ENCODE measurements at regions not wholly inside any gene's neighbourhood (a gene's known extent, or its start where the extent isn't known, plus 50 kb on each side); places are given as distances from the start of the nearest gene placed in this dataset.

DNA sequence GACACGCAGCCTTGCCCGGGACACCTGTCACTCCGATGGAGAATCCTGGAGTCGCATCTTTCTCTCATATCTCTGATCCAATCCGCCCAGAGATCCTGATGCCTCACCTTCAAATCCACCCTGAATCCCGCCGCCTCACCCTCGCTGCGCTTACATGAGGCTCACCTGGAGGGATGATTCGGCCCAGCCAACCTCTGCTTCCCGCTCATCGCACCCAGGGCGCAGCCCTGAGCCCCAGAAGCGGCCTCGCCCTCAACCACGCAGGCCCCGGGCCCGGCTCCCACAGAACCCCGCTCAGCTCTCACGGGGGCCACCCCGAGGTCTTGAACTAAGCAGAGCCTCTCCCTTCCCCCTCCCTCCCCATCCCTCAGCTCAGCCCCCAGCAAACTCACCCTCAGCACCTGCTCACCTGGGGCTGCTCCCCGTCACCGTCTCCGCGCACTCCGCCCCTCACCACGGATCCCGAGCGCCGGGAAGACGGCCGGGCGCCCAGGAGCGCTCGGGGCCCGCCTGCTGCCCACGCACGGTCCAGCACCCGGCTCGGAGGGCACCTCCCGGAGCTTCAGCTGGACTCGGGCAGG is 160.0 kb downstream of the NDUFA10 start:
- no peak for DNase-seq

DNA sequence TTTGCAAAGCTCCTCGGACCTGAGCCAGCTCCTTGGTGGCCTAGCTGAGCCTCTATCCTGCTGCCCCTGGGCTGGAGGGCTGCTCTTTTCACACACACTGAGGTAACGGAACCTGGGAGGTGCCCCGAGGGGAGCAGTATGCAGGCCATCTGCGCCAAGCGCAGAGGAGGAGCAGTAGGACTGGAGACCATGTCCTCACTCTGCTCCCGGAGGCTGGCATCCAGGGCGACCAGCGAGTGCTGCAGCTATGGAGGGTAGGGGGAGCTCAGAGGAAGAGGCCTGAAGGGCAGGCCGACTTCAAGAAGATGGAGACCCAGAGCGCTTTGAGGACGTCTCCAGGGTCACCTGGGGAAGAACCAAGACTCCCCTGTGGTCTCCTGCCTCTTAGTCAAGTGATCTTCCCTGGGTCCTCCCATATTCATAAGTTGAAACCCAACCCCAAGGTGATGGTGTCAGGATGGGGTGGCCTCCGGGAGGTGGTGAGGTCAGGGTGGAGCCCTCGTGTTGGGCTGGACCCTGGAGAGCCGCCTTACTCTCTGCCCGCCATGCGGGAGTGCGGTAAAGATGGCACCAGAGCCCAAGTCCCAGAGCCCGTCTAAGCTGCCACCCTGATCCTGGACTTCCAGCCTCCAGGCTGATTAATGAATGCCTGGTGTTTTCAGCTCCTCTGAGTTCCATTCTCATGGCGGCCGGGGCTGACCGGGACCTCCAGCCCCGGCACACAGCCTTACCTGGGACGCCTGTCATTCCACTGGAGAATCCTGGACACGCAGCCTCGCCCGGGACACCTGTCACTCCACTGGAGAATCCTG is 160.7 kb downstream of the NDUFA10 start:
- no peak for DNase-seq

DNA sequence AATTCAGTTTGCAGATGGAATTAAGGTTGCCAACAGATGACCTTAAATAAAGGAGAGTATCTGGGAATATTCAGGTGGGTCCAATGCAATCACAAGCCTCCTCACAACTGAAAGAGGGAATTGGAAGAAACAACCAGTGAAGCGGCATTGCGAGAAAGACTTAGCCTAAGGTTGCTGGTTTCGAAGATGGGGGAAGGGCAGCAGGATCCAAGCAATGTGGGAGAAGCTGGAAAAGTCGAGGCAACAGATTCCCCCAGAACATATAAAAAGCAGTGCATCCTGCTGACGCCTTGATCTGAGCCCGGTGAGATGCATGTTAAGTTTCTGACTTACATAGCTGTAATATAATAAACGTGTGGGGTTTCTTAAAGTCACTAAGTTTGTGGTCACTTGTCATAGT is 162.5 kb downstream of the NDUFA10 start:
- no peak for DNase-seq

DNA sequence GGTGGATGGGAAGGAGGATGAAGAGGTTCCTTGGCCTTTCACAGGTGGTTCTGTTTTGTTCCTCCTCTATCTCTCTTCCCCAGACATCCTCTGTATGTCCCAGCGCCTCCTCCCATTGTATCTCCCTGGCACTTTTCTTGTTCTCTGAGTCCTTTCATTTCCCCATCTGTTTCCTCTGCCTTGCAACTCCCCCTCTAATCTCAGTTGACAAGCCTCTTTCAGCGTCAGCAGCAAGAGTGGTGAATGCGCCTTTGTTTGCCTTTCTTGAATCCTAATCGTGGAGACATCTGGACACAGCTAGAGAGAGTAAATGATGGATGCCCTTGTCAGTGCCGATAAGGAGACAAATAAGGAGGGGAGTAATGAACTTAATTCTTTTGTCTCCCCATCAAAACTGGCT is 167.0 kb downstream of the NDUFA10 start:
- DNase-seq = peak; percentile 50

DNA sequence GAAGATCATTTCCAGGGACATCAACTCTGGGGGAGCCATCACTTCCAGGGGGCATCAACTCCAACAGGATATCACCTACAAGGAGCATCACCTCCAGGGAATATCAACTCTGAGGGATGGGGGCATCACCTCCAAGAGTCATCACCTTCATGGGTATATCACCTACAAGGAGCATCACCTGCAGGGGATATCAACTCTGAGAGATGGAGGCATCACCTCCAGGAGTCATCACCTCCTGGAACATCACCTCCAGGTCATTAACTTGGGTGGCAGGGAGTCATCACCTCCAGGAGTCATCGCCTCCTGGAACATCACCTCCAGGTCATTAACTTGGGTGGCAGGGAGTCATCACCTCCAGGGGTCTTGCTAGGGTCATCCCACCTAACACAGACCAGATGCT is 167.6 kb downstream of the NDUFA10 start:
- no peak for DNase-seq

DNA sequence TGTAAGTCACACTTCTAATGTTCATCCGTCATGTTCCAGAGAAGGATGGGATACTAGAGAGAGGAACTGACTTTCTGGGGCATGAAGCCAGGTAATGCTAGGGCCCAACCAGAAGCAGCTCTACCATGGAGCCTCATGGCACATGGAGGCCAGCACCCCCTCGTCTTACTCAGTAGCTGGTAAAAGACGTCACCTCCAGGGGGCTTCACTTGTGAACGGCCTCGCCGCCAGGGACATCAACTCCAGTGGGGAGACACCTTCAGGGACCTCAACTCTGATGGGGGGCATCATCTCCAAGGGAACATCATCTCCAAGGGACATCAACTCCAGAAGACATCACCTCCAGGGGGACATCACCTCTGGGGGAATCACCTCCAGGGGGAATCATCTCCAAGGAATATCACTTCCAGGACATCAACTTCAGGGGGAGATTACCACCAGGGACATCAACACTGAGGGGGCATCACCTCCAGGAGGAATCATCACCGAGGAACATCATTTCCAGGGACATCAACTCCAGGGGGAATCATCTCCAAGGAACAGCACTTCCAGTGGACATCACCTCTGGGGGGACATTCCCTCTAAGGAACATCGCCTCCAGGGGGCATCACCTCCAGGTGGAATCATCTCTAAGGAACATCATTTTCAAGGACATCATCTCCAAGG is 168.4 kb downstream of the NDUFA10 start:
- DNase-seq = no peak

DNA sequence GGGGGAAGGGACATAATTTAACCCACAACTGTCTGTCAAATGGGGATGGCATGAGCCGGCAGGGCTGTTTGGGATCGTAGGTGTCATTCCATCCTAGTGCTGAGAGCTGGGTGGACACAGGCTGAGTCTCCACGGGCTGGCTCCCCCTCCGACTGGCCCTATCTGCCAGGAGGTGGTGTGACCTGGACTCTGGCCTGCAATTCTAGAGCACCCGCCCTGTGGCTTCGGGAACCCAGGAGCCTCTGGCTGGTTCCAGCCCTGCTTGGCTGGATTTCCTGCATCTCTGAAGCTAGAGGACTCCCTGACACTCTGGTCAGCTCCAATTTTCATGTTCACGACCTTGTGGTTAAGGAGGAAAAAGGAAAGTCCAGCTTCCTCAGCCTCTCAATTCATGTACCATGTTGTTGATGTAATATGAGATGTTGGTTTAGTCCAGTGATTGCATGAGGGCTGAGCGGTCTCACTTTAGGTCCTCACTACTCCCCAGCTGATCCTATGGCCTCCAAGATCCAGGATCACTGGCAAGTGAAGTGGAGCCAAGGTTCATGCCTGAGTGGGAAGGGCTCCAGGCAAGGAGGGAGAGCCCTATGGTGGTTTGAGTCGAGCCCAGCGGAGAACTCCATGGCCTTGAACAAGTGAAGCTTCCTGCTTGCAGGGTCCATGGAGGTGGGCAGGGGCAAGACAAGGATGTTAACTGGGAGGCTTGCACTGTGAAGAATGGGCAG is 169.1 kb downstream of the NDUFA10 start:
- no peak for DNase-seq

DNA sequence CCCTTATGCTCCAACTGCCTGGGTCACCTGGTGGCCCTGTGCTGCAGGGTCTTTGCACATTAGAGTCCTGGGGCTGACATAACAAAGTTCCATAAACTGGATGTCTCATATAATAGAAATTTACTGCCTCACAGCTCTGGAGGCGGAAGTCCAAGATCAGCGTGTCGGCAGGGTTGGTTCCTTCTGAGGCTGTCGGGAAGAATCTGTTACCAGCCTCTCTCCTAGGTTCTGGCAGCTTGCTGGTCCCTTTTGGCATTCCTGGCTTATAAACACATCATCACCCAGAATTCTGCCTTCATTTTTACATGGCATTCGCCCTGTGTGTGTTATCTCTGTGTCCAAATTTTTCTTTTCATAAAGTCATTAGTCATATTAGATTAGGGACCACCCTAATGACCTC is 170.5 kb downstream of the NDUFA10 start:
- DNase-seq = no peak

DNA sequence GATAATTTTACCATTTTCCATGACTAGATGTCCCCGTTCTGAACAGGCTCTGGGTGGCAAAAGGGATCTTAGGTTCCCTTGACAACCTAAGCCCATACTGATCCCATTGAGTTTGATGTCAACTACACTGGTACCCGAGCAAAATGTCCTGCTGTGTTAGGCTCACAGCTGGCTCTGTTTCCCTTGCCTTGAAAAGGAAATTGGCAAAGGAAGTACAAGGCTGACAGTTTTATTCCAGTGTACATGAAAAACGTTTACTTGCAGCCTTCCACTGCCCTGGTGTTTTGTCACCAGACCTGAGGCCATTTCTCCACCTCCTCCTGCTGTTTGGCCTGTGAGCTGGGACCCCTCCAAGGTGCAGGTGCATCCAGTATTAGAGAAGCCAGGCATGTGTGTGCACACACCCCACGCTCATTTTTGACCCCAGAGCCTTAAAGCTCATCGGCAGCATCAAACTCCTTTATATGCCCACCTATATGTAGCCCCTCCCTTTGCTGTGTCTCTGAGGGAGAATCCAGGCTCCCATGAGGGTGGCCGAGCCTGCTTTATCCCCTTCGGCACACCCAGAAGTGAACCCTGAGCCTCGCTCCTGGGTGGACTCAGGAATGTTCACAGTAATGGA is 171.3 kb downstream of the NDUFA10 start:
- no peak for DNase-seq

DNA sequence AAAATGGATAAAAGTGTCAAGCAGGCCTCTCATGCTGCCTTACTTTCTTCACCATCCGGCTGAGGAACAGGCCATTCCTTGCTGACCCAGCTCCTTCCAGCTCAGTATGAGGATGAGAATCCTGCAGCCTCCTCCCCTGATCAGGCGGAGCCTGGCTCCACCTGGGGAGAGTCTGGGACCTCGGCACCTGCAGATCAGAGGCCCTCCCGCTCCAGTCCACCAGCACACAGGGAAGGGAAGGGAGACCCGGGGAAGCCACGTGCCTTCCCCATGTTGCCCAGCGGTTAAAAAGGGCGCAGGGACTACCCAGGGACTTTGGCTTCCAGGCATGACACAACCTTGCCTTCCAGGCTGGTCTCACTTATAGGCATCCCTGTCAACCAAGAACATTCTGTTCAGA is 172.0 kb downstream of the NDUFA10 start:
- no peak for DNase-seq

DNA sequence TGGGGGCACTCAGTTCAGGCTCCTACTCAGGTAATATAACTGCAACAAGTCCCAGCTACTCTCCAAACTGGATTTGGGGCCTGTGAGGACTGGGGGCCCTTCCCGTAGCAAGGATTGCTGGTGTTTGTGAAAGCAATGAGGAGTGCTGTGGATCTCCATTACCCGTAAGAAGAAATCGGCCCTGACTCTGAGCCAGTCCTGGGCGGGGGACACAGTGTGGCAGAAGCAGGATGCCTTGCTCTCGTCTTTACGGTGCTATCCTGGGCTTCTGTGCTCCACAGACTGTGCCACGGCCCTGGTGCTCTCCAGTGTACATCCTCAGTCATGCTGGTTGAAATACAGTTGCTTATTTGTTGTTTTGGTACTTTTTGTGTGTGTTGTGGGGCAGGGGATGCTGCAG is 172.9 kb downstream of the NDUFA10 start:
- DNase-seq = no peak

DNA sequence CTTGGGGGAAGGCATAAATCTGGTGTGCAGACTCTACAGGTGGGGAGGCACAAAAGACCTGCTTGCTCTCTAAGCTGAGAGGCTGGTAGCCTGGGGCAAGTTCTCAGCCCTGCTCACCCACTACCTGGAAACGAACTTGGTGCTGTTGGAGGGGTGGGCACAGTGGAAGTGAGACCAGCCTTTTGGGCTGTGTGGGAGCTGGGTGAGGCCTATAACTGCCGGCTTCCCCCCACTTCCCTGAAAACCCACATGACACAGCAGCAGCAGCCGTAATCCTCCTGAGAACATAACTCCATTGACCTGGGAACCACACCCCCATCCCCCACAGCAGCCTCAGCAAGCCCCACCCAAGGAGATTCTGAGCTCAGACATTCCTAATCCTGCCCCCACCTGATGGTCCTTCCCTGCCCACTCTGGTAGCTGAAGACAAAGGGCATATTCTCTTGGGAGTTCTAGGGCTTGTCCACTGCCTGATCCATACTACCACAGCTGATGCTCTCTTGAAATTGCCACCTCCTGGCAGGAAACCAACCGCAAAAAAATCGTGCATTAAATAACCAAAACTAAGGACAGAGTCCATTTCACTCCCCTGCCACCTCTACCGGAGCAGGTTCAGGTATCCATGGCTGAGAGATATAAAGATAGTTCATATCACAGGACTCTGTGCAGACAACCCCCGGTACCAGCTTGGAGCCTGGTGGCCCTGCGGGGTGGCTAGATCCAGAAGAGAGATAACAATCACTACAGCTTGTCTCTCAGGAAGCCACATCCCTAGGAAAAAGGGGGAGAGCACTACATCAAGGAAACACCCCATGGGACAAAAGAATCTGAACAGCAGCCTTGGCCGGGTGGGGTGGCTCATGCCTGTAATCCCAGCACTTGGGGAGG is 178.1 kb downstream of the NDUFA10 start:
- no peak for DNase-seq

DNA sequence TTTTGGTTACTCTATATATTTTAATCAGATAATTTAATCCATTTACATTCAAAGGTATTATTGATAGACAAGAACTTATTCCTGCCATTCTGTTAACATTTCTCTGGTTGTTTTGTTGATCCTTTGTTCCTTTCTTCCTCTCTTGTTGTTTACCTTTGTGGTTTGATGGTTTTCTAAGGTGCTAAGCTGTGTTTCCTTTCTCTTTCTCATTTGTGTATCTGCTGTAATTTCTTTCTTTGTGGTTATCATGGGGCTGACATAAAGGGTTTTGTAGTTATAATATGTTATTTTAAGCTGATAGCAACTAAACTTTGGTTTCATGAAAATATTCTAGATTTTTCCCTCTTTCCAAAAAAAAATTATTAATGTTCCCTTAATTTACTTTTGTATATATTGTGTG is 179.2 kb downstream of the NDUFA10 start:
- no peak for DNase-seq

DNA sequence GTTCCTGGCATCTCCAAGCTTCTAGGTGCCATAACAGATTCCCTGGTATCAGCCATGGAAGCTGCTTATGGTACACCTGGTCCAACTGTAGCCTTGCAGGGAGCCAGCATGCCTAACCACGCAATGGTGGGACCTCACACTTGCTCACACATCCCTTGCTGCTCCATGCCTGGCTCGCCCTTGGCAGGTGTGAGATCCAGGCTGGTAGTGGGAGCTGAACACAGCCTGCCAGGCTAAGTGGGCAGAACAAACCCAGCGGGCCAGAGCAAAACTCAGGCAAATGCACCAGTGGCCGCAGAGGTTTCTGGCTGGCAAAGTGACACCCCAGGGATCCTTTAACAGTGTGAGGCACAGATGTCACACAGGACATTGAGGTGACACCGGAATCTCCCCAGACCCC is 185.8 kb downstream of the NDUFA10 start:
- DNase-seq = no peak

DNA sequence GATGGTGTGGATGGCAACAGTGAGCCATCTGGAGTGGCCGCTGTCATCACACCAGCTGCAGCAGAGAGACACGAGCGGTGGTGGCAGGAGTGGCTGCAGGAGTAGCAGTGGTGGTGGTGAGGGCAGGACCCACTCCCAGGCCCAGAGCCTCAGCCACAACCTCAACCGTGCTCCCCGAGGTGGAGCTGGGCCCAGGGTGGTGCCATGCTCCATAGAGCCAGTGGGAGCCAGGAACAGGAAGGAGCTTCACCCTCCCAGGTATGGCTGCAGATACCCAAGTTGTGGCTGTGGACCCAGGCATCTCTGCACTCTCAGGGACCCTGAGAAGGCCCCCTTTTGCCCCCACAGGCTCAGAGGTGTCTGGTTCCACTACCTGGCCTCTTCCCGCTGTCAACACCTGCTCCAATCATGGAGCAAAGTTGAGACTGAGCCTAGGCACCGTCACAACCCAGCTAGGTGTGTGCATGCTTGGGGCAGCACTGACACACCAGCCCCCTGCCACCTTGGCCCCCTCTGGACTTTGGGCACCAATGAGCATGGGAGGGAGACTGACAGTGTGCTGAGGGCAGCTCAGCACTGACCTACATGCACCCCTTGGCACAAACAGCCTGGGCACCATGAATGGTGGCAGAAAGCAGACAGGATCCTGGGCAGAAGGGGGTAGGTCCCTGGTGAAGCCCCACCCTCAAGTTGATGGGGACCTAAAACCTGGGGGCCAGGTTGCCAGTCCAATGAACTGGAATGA is 188.9 kb downstream of the NDUFA10 start:
- no peak for DNase-seq

DNA sequence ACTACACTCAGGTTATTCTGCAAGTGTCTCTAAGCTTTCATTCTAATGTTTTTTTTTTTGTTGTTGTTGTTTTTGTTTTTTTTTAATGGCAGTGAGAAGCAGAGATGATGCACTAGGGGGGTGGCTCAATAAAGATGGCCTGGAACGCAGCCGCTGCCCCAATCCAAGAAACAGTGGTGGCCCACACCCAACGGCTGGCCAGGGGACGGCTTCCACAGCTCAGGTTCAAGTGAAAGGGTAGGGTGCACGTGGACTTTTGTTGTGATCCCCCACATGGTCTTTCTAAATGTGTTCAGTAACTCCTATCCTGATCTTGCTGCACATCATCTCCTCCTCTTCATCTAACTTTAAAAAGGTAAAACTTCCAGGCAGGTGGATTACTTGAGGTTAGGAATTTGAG is 190.1 kb downstream of the NDUFA10 start:
- DNase-seq = no peak

DNA sequence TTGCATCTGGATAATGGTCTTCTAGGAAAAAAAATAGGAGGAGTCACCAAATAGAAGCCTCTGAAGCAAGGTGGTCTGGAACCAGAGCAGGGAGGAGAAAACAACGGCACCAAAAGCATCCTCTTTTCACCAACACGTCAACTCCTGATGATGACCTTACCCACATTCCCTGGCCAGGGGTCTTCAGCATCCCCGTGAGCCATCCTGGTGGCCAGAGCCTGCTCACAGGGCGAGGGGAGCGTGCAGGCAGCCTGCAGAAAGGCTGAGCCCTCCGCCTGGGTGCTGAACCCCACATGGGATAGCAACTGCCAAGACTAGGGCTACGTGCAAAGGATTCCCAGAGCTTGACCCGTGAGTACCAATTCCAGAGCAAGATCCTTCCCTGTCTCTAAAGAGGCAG is 191.0 kb downstream of the NDUFA10 start:
- no peak for DNase-seq

DNA sequence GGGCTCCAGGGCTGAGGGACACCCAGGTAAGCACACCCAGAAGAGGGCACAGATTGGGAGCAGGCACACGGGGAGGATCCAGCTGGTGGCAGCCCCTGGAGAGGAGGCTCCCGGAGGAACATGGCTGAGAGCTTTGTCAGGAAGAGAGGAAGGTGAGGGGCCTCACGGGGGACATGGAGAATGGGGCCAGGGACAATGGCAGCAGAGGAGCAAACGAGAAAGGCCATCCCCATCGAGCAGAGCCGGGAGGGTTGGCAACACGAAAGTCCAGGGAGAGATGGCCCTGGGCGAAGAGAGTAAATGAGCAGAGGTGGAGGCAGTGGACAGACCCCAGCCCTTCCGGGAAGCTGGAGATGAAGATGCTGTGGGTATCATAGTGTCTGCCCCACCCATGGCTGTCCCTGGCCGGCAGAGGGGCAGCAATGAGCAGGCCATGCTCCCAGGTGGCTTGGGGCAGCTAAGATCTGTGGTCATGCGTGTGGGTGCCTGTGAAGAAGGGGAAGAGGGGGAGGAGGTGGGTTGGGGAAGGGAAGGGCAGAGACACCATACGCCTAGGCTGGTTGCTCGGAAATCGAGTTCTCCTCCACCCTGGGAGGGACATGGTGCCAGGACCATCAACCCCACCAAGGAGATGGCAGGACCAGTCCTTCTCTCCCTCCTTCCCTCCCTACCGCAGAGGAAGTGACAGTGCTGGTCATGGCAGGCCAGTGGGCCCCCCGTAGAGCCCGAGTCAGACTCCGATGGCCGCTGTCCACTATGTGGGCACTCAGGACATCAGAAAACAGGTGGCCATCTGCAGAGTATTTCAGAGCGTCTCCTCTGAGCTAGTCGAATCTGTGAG is 191.7 kb downstream of the NDUFA10 start:
- DNase-seq = no peak

DNA sequence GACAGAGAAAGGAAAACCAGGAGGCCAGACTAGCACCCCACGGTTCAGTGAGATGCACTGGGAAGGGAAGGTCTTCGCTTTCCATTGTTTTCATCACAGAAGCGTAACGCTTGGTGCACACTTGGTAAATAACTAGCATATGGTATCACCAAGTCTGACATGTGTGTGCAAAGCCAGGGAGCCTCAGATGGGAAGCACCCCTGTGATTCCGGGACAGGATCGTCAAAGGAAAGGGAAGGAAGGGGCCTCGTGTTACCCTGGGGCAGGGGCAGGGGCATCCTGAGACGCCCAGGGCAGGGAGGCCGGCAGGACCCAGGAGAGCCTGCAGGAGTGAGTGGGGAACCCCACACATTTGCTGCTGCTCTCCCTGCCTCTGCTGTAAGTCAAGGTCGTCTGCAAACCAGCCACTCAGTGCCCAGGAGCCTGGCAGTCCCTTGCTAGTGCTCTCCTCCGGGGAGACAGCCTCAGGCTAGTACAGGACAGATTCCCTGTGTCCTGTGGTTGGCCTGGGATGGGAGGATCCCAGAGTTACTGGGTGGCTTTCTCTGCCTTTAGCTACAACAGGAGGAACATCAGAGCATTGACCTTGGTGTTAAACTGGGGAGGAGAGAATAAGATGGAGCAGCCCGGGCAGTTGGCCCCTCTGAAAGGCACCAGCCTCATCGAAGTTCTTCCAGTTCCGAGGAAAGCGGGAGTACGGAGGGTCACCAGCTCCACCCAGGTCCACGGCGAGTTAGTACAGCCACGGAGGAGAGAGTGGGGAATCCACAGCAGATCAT is 192.5 kb downstream of the NDUFA10 start:
- DNase-seq = no peak

Data from midbrain (tissue), 1 donor.